MG63 (cell line): ENCODE measurements at regions not wholly inside any gene's neighbourhood (a gene's known extent, or its start where the extent isn't known, plus 50 kb on each side); places are given as distances from the start of the nearest gene placed in this dataset.
"Not testable (repeated sequence)": the region's sequence is repeated elsewhere in the genome, so short reads cannot be mapped to it uniquely, and the experiment has no call there.

Experiments
- DNase-seq: peaks from one replicate; pipeline ENCODE4 v3.0.0-alpha.2; 2020
- H3K27me3 ChIP-seq: fragments of 250-450 bp; sonication (Bioruptor Pico); 2 replicates; pipeline ENCODE4 v1.5.1; 2020; ENCODE audit warnings: mild to moderate bottlenecking, moderate library complexity
- H3K36me3 ChIP-seq: fragments of 250-450 bp; sonication (Bioruptor Pico); 2 replicates; pipeline ENCODE4 v1.5.1; 2020; ENCODE audit warnings: mild to moderate bottlenecking, moderate library complexity
- H3K4me3 ChIP-seq: fragments of 250-450 bp; sonication (Bioruptor Pico); 2 replicates; pipeline ENCODE4 v1.5.1; 2020; ENCODE audit warnings: mild to moderate bottlenecking, moderate library complexity
- H3K9me3 ChIP-seq: fragments of 250-450 bp; sonication (Bioruptor Pico); 2 replicates; pipeline ENCODE4 v1.5.1; 2020; ENCODE audit warnings: mild to moderate bottlenecking, moderate library complexity

- H3K4me3 ChIP-seq: no peak overlapping the region
- H3K27me3 ChIP-seq: no peaks in the 10 kb centered on the region
- no peak for DNase-seq
- no peaks in the 10 kb centered on the region for H3K9me3 ChIP-seq
- H3K36me3 ChIP-seq: no peaks in the 10 kb centered on the region
Measured at GRCh38 chr16:86951041-86951822, 366.0 kb downstream of the C16orf95 start.

GRCh38 chr16:86951831-86952598, 365.2 kb downstream of the C16orf95 start:
- peak; percentile 92 for DNase-seq
- H3K4me3 ChIP-seq: no peak overlapping the region
- H3K36me3 ChIP-seq: no peaks in the 10 kb centered on the region
- no peaks in the 10 kb centered on the region for H3K9me3 ChIP-seq
- H3K27me3 ChIP-seq: no peaks in the 10 kb centered on the region

- Histone ChIP-seq H3K9me3 (no peaks in the 10 kb centered on the region), H3K36me3 (no peaks in the 10 kb centered on the region), H3K27me3 (no peaks in the 10 kb centered on the region), H3K4me3 (no peak overlapping the region)
- DNase-seq: peak; percentile 13
Measured at GRCh38 chr16:86952769-86953168, 364.4 kb downstream of the C16orf95 start.

- no peak for DNase-seq
- no peaks in the 10 kb centered on the region for H3K27me3 ChIP-seq
- no peak overlapping the region for H3K4me3 ChIP-seq
- no peaks in the 10 kb centered on the region for H3K9me3 ChIP-seq
- H3K36me3 ChIP-seq: no peaks in the 10 kb centered on the region
Measured at GRCh38 chr16:86953631-86954391, 363.4 kb downstream of the C16orf95 start.

GRCh38 chr16:86955136-86955855, 361.9 kb downstream of the C16orf95 start:
- H3K36me3 ChIP-seq: no peaks in the 10 kb centered on the region
- no peaks in the 10 kb centered on the region for H3K27me3 ChIP-seq
- H3K4me3 ChIP-seq: no peak overlapping the region
- no peaks in the 10 kb centered on the region for H3K9me3 ChIP-seq
- no peak for DNase-seq

GRCh38 chr16:86956437-86956836, 360.8 kb downstream of the C16orf95 start:
- Histone ChIP-seq H3K36me3 (no peaks in the 10 kb centered on the region), H3K27me3 (no peaks in the 10 kb centered on the region), H3K9me3 (no peaks in the 10 kb centered on the region), H3K4me3 (no peak overlapping the region)
- no peak for DNase-seq

GRCh38 chr16:86957662-86958198, 359.5 kb downstream of the C16orf95 start:
- DNase-seq, H3K4me3 ChIP-seq, H3K36me3 ChIP-seq, H3K27me3 ChIP-seq, H3K9me3 ChIP-seq: not testable (repeated sequence)

- Histone ChIP-seq H3K4me3 (no peak overlapping the region), H3K9me3 (no peaks in the 10 kb centered on the region), H3K27me3 (no peaks in the 10 kb centered on the region), H3K36me3 (no peaks in the 10 kb centered on the region)
- DNase-seq: no peak
Measured at GRCh38 chr16:86958423-86958822, 358.8 kb downstream of the C16orf95 start.

- Histone ChIP-seq H3K27me3 (no peaks in the 10 kb centered on the region), H3K4me3 (no peak overlapping the region), H3K9me3 (no peaks in the 10 kb centered on the region), H3K36me3 (no peaks in the 10 kb centered on the region)
- DNase-seq: no peak
Measured at GRCh38 chr16:86959091-86959651, 358.0 kb downstream of the C16orf95 start.

GRCh38 chr16:86959729-86960128, 357.5 kb downstream of the C16orf95 start:
- no peaks in the 10 kb centered on the region for H3K9me3 ChIP-seq
- no peaks in the 10 kb centered on the region for H3K36me3 ChIP-seq
- H3K4me3 ChIP-seq: no peak overlapping the region
- H3K27me3 ChIP-seq: no peaks in the 10 kb centered on the region
- DNase-seq: no peak

- Histone ChIP-seq H3K27me3 (no peaks in the 10 kb centered on the region), H3K36me3 (no peaks in the 10 kb centered on the region), H3K4me3 (no peak overlapping the region), H3K9me3 (no peaks in the 10 kb centered on the region)
- DNase-seq: no peak
Measured at GRCh38 chr16:86960266-86960665, 356.9 kb downstream of the C16orf95 start.

GRCh38 chr16:86961171-86961601, 356.0 kb downstream of the C16orf95 start:
- Histone ChIP-seq H3K9me3 (no peaks in the 10 kb centered on the region), H3K4me3 (no peak overlapping the region), H3K27me3 (no peaks in the 10 kb centered on the region), H3K36me3 (no peaks in the 10 kb centered on the region)
- no peak for DNase-seq

GRCh38 chr16:86962259-86962658, 354.9 kb downstream of the C16orf95 start:
- no peak for DNase-seq
- Histone ChIP-seq H3K9me3 (no peaks in the 10 kb centered on the region), H3K4me3 (no peak overlapping the region), H3K36me3 (no peaks in the 10 kb centered on the region), H3K27me3 (no peaks in the 10 kb centered on the region)

- Histone ChIP-seq H3K27me3 (no peaks in the 10 kb centered on the region), H3K36me3 (no peaks in the 10 kb centered on the region), H3K4me3 (no peak overlapping the region), H3K9me3 (no peaks in the 10 kb centered on the region)
- DNase-seq: no peak
Measured at GRCh38 chr16:86962913-86963312, 354.3 kb downstream of the C16orf95 start.

- Histone ChIP-seq H3K4me3 (no peak overlapping the region), H3K36me3 (no peaks in the 10 kb centered on the region), H3K9me3 (no peaks in the 10 kb centered on the region), H3K27me3 (no peaks in the 10 kb centered on the region)
- no peak for DNase-seq
Measured at GRCh38 chr16:86963600-86964575, 353.3 kb downstream of the C16orf95 start.
